HG03097 (cell line): ENCODE measurements at regions not wholly inside any gene's neighbourhood (a gene's known extent, or its start where the extent isn't known, plus 50 kb on each side); places are given as distances from the start of the nearest gene placed in this dataset.

ENCODE experiments used
- ATAC-seq: cut with Tn5 transposase; IDR thresholded peaks from one replicate; pipeline ENCODE4 v1.9.1; 2021; ENCODE audit not compliant: unreplicated experiment, low FRiP score

- ATAC-seq: no peak
Observed at GRCh38 chr21:18937337-18937736, 533.8 kb upstream of the TMPRSS15 start.

GRCh38 chr21:18940791-18941190 lies 537.2 kb upstream of the TMPRSS15 start:
- ATAC-seq: no peak

DNA sequence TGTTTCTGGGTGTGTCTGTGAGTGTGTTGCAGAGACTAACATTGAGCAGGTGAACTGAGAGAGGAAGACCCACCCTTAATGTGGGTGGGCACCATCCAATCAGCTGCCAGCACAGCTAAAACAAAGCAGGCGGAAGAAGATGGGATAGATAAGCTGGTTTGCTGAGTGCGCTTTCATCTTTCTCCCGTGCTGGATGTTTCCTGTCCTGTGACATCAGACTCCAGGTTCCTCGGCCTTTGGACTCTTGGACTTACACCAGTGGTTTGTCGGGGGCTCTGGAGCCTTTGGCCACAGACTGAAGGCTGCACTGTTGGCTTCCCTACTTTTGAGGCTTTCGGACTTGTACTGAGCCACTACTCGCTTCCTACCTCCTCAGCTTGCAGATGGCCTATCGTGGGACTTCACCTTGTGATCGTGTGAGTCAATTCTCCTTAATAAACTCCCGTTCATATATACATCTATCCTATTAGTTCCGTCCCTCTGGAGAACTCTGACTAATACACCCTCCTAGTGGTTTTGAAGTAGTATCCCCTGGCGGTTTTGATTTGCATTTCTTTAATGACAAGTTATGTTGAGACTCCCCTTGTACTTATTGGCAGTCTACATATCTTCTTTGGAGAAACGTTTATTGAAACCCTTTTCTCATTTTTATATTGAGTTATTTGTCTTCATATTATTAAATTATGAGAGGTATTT lies 546.6 kb upstream of the TMPRSS15 start:
- no peak for ATAC-seq

- ATAC-seq: no peak
Observed at GRCh38 chr21:18951271-18952038, 547.9 kb upstream of the TMPRSS15 start.

DNA sequence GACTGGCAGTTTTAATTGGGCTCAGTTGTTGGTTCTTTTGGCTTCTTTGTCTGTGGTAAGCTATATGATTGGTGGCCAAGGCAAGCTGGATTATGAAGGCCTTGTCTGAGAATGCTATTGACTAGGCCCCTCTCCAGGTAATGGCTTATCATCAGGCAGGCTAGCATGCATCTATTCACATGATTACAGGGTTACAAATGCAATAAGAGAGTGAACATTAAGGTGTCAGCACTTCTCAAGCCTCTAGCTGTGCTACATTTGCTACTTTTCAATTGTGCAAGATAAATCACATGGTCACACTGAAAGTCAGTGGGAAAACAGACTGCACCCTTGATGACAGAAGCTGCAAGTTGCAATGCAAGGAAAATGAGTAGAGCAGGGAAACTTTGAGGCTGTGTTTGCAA lies 550.9 kb upstream of the TMPRSS15 start:
- no peak for ATAC-seq

- ATAC-seq: no peak
Observed at GRCh38 chr21:18959817-18960216, 556.2 kb upstream of the TMPRSS15 start.

DNA sequence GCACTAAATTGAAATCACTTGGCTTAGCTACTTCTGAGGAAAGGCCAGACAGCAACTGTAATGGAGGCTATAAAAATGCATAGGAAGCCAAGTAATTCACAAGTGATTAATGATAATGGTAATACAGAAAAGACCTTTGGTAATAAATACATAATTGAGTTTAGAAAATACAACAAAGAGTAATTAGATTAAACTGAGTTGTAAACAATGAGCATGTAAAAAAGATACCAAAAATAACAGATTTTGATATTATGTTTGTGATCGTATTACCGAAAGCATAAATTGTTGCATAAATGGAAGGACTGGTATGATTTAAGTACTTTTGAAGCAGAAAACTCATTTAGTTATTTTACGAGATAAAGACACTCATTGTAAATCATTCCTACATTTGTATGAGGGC lies 556.7 kb upstream of the TMPRSS15 start:
- ATAC-seq: no peak

DNA sequence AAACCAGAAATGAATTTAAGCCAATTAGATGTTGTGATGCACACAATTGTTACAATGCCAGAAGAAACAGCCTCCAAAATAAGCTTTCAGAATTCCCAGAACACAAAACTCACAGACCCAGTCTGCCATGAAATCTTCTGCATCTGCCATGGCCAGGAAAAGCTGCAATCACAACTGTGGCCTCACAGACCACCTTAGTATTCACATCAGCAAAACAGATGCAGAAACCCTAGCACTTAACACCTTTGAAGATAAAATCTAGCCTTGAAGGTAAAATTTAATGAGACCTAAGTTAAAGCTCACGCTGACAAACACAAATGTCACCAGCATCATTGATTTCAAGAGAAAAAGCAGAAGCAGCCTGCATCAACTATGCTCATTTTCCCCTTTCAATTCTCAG lies 566.8 kb upstream of the TMPRSS15 start:
- no peak for ATAC-seq

- ATAC-seq: no peak
Observed at GRCh38 chr21:18970941-18971340, 567.4 kb upstream of the TMPRSS15 start.

DNA sequence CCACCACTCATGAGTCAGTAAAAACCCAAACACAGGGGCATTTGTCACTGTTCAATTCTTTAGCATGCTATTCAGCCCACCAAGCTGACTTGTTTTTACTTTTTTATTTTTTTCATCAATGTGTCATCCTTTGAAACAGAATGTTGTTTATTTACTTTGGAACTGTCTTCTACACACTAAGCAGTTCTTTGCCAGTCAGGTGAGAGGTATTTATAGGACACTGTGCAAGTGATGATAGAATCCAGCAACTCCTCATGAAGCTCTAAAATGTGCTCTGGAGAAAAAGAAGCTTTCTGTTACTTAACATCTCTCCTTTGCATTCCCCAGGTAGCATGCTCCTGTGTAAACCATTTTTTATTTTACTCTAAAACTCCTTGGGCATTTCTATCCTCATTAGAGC lies 582.0 kb upstream of the TMPRSS15 start:
- ATAC-seq: no peak

GRCh38 chr21:18986197-18986596 lies 582.6 kb upstream of the TMPRSS15 start:
- ATAC-seq: no peak

DNA sequence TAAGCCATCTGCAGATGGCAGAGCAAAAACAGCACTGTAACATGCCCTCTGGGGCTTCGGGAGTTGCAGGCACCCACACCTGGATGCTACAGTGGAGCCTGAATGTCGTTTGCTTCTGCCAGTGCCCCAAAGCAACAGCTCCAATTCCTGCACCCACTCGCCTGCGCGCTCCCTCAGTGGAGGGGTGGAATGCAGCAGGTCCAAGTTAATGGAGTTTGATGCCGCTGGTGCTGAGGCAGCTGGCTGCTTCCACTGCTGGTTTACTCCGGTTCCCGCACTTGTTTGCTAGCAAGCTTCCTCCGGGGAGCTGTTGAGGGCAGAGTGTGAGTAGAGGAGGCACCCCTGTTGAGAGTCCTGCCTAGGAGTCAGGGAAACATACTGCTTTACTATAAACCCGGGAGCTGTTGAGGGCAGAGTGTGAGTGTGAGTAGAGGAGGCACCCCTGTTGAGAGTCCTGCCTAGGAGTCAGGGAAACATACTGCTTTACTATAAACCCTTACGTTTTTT lies 584.0 kb upstream of the TMPRSS15 start:
- ATAC-seq: no peak

DNA sequence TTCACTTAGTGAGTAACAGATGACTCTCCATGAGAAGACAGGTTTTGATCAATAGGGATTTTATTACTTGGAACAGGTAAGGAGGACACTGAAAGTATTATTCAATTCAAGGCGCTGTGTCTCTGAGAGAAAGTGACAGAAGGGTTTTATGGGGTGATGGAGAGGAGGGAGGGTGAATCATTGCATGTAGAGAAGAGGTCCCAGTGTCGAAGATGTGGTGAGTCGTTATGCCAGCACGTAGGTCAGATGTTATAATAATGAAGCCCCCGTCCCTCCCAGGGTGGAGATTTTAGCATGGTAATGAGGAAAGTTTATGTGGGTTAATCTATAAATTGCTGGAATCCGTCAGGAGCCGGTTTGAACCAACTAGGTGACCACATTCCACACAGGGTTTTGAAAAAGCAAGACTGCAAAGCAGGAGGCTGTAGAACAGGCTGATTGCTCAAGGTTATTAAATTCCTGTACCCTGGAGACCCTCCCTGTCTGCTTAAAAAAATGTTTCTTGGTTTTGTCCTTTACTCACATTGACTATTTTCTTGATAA lies 586.4 kb upstream of the TMPRSS15 start:
- ATAC-seq: no peak

DNA sequence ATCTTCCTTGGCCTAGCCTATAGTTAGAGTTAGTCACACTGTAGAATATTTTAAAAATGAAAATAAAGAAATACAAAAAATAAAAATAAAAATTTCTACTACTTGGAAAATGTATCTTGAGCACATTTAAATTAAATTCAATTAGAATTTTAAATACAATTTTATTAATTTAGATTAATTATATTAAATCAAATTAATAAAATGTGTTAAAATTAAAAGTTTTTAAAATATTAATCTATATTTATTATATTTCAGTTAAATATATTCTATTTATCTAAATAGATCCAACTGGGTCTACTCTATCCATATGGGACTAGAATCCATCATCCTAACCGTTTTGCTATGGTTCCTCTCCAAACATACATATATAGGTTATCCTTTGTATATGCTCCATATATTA lies 588.3 kb upstream of the TMPRSS15 start:
- ATAC-seq: no peak

DNA sequence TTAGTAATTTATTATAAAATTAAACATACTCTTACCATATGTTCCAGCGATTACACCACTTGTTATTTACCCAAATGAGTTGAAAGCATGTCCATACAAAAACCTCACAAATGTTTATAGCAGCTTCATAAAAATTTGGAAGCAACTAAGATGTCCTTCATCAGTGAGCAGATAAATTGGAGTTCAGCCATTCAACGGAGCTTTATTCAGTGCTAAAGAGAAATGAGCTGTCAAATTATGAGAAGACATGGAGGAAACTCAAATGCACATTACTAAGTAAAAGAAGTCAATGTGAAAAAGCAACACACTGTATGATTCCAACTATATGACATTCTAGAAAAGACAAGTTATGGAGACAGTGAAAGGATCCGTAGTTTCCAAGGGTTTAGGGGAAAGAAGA lies 606.7 kb upstream of the TMPRSS15 start:
- no peak for ATAC-seq

DNA sequence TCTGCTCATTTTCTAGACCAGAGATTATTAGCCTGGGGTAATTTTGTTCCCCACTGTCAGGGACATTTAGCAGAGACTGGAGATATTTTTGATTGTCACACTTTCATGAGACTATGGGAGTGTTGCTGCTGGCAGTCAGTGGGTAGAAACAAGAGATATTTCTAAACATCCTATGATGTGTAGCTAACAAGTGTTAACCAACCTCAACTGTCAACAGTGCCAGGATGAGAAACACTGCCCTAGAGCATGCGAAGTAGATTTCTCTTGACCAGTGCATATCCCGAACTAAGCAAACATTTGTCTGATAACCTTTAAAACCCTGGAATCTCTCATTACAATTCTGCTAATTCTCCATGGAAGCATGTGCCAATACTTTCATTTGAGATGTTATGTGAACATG lies 607.4 kb upstream of the TMPRSS15 start:
- ATAC-seq: no peak

DNA sequence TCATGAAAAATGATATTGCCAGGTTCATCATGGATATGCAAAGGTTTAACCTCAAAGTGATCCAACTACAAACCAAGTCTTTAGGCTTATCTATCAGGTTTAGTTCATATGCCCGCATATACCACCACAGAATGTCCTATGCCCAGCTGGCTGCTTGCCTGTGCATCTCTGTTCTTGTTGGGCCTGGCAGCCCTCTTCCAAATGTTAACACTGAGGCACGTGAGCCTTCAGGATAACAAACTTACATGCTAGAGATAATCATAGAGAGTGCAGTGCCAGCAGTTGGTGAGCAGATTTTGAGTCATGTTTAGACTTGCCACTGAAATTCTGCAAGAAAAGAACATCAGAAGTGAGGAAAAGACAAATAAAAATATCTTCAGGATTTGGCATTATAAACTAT lies 607.9 kb upstream of the TMPRSS15 start:
- no peak for ATAC-seq

GRCh38 chr21:19013916-19014315 lies 610.3 kb upstream of the TMPRSS15 start:
- ATAC-seq: no peak

DNA sequence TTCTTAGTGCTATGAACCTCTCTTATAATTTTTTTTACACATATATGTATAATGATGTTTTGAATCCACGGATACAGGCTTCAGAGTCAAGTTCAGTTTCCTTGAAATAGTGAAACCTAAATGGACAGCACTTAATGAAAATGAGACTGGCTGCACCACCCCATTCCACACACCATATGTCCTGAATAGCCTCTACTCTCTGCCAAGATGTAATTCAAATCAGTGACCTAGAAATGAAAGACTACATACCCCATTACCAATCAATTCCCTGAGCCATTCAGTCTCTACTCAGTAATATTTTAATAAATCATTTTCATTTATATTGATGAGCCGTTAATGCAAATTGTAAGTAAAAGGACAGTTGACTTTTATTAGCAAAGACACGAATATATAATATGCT lies 614.9 kb upstream of the TMPRSS15 start:
- no peak for ATAC-seq

DNA sequence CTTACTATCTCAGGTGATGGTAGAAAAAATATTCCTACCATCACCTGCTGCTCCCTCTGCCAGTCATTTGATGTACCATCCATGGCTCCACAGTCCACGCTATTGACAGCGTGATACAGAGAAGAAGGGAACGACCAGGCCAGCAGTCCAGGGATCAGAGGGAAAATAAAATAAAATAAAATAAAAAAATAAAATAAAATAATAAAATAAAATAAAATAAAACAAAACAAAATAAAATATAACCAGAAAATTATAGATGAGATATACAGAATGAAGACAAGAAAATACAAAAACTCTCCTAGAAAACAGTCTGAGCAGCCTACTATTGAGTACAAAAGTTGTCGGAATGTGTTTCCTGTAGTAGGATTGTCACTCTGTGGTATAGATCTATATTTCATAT lies 619.4 kb upstream of the TMPRSS15 start:
- ATAC-seq: no peak

GRCh38 chr21:19026911-19027310 lies 623.3 kb upstream of the TMPRSS15 start:
- ATAC-seq: no peak

GRCh38 chr21:19029816-19030215 lies 626.2 kb upstream of the TMPRSS15 start:
- no peak for ATAC-seq
